Vagina (tissue), 2 donors: ENCODE measurements at regions not wholly inside any gene's neighbourhood (a gene's known extent, or its start where the extent isn't known, plus 50 kb on each side); places are given as distances from the start of the nearest gene placed in this dataset.

Experiments
- POLR2A ChIP-seq, 2 donors: fragments of 450-650 bp; IDR thresholded peaks; one replicate each; pipeline ENCODE4 v1.6.1; 2017; ENCODE audit warnings: antibody characterized with exemption in 2 of 2, mild to moderate bottlenecking in 2 of 2, moderate library complexity in 2 of 2
- POLR2AphosphoS5 ChIP-seq, 2 donors: sonication (generic); formaldehyde crosslinking; IDR thresholded peaks; one replicate each; pipeline ENCODE4 v1.9.0; 2017; ENCODE audit warnings: antibody characterized with exemption in 2 of 2, mild to moderate bottlenecking in 2 of 2, low read depth in 1 of 2; ENCODE audit not compliant: insufficient read depth in 1 of 2

DNA sequence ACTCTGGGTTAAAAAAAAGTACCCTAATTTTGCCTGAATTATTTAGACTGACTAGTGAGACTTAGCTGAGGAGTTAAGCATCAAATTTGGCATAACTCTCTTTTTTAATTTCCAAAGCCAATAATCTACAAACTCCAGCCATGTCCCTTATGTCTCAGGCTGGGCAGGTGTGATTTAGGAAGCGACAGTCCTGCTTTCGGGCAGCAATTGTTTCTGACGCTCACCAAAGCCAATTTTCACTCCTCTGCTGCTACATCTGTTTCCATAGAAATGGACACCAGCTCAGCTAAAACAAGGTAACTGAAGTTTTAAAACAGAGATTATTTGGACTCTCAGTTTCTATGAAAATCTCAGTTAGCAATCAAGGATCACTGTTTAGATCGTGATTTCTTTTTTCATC lies 338.7 kb downstream of the ABCC12 start:
- TF ChIP-seq POLR2A (IDR thresholded peaks at IDR 0.05) (no peak), POLR2AphosphoS5 (IDR thresholded peaks at IDR 0.05; ENCODE audit: insufficient read depth in 1 of 2, low read depth in 1 of 2) (no peak)
